ENCODE measurements at regions not wholly inside any gene's neighbourhood (a gene's known extent, or its start where the extent isn't known, plus 50 kb on each side); places are given as distances from the start of the nearest gene placed in this dataset.

DNA sequence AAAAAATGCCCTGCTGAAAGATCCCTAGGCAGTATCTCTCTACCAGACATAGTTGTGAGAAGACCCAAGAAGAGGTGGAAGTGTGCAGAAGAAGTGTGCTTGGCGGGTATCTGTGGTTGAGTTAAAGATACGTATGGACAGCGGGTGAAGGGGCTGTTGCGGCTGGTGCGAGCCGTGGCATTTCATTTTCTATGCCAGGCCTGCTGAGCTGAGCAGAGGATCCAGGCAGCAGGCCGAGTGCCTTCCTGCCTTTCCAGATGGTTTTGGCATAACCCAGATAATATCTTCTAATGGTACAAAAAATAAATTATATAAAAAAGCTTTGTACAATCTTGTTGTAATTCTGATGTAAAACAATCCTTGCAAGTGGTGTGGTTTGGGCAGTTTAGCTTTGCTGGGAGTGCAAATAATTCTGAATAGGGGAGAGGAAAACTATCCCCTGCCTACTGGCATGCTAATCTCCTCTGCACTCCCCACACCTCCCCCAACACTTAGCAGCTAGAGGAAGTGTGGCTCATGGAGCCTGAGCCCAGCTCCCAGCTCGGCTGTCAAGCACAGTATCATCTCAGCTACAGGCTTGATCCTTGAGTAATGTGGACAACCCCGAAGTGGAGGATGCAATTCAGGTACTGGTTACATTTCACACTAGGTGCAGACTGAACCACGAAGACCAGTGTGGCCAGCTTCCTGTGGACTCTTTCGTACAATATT, 168.9 kb downstream of the VRK1 start:
- ChIA-PET POLR2A (no interaction called here), CTCF (interaction anchor here (0.5 to 0.7 kb wide), 2 partner anchors 744 to 1089 kb away, joined by 3 read pairs; no protein-coding TSS in a partner anchor)
- no peaks in the 10 kb centered on the region for H3K4me1 ChIP-seq (ENCODE audit: control insufficient read depth, insufficient read depth, low read length)
- TF ChIP-seq ZNF132 (tag by site-specific recombination; IDR thresholded peaks at IDR 0.05; ENCODE audit: borderline replicate concordance) (no peak), ZNF585B (tag by site-specific recombination; IDR thresholded peaks at IDR 0.05) (no peak), ZNF112 (tag by site-specific recombination; IDR thresholded peaks at IDR 0.05) (no peak), ZNF555 (tag by site-specific recombination; conservative IDR thresholded peaks at IDR 0.05) (no peak), INSM2 (tag by site-specific recombination; IDR thresholded peaks at IDR 0.05) (no peak), ZNF514 (tag by site-specific recombination; IDR thresholded peaks at IDR 0.05) (no peak), ZNF560 (tag by site-specific recombination; IDR thresholded peaks at IDR 0.05; ENCODE audit: borderline replicate concordance) (no peak), ZNF473 (tag by site-specific recombination; IDR thresholded peaks at IDR 0.05) (no peak), ZNF18 (tag by site-specific recombination; IDR thresholded peaks at IDR 0.05) (no peak), ZNF558 (tag by site-specific recombination; IDR thresholded peaks at IDR 0.05) (no peak), SCRT2 (tag by site-specific recombination; IDR thresholded peaks at IDR 0.05) (no peak), ZBTB48 (tag by site-specific recombination; IDR thresholded peaks at IDR 0.05) (no peak)
- H3K4me3 ChIP-seq (ENCODE audit: low read depth, low read length), result no peak overlapping the region
- no peak overlapping the region for H3K27ac ChIP-seq (ENCODE audit: extremely low read depth, low read depth, low read length)
- H3K36me3 ChIP-seq (ENCODE audit: control insufficient read depth in 2 of 2, insufficient read depth in 1 of 2, low read length in 2 of 2), result no peaks in the 10 kb centered on the region
- H3K9me3 ChIP-seq (ENCODE audit: control insufficient read depth, insufficient read depth, low read depth, low read length), result no peaks in the 10 kb centered on the region

- POLR2A ChIA-PET, result no interaction called here
- CTCF ChIA-PET, result no interaction called here
- Histone ChIP-seq H3K4me1 (ENCODE audit: control insufficient read depth, insufficient read depth, low read length) (peaks cover 3% of the 10 kb centered on the region; the same call in 1 of the 2 replicates), H3K36me3 (ENCODE audit: control insufficient read depth in 2 of 2, insufficient read depth in 1 of 2, low read length in 2 of 2) (no peaks in the 10 kb centered on the region), H3K9me3 (ENCODE audit: control insufficient read depth, insufficient read depth, low read depth, low read length) (no peaks in the 10 kb centered on the region; the same call in 1 of the 2 replicates), H3K4me3 (ENCODE audit: low read depth, low read length) (no peak overlapping the region), H3K27ac (ENCODE audit: extremely low read depth, low read depth, low read length) (no peak overlapping the region)
- TF ChIP-seq ZNF585B (tag by site-specific recombination; IDR thresholded peaks at IDR 0.05) (peak; percentile 38), ZFP3 (tag by site-specific recombination; IDR thresholded peaks at IDR 0.05; ENCODE audit: low read depth) (no peak), SP2 (tag by site-specific recombination; IDR thresholded peaks at IDR 0.05) (no peak), ZNF335 (tag by site-specific recombination; conservative IDR thresholded peaks at IDR 0.05) (no peak), PBX3 (CRISPR knock-in tag; IDR thresholded peaks at IDR 0.05) (no peak), ZFP69B (tag by site-specific recombination; IDR thresholded peaks at IDR 0.05) (no peak), ZNF354C (tag by site-specific recombination; IDR thresholded peaks at IDR 0.05; ENCODE audit: borderline replicate concordance, low read depth) (no peak), ZNF266 (tag by site-specific recombination; IDR thresholded peaks at IDR 0.05; ENCODE audit: low read depth) (no peak), ZNF433 (tag by site-specific recombination; IDR thresholded peaks at IDR 0.05; ENCODE audit: low read depth) (no peak), ZSCAN23 (tag by site-specific recombination; IDR thresholded peaks at IDR 0.05) (no peak), ZNF223 (tag by site-specific recombination; IDR thresholded peaks at IDR 0.05) (no peak), ZNF768 (tag by site-specific recombination; IDR thresholded peaks at IDR 0.05) (no peak), ZXDB (tag by site-specific recombination; IDR thresholded peaks at IDR 0.05) (no peak), ZNF830 (tag by site-specific recombination; IDR thresholded peaks at IDR 0.05; ENCODE audit: low read depth) (no peak), YY2 (tag by site-specific recombination; IDR thresholded peaks at IDR 0.05) (no peak), SETDB1 (IDR thresholded peaks at IDR 0.05; ENCODE audit: insufficient read length, low read length) (peak; percentile 56), ZSCAN5A (tag by site-specific recombination; IDR thresholded peaks at IDR 0.05) (0 out of 2 replicates have a peak, but pooled peaks have one; percentile 61)
- TF ChIP-seq, protein P1, sequence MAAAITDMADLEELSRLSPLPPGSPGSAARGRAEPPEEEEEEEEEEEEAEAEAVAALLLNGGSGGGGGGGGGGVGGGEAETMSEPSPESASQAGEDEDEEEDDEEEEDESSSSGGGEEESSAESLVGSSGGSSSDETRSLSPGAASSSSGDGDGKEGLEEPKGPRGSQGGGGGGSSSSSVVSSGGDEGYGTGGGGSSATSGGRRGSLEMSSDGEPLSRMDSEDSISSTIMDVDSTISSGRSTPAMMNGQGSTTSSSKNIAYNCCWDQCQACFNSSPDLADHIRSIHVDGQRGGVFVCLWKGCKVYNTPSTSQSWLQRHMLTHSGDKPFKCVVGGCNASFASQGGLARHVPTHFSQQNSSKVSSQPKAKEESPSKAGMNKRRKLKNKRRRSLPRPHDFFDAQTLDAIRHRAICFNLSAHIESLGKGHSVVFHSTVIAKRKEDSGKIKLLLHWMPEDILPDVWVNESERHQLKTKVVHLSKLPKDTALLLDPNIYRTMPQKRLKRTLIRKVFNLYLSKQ (tag by site-specific recombination; IDR thresholded peaks at IDR 0.05; ENCODE audit: borderline replicate concordance), result no peak
Measured at GRCh38 chr14:96975116-96975515, 177.9 kb downstream of the VRK1 start.
